Lower leg skin (tissue), 4 donors: ENCODE measurements at regions not wholly inside any gene's neighbourhood (a gene's known extent, or its start where the extent isn't known, plus 50 kb on each side); places are given as distances from the start of the nearest gene placed in this dataset.

Experiments
- DNase-seq, 2 donors: peaks; one replicate each; pipeline ENCODE4 v3.0.0-alpha.2; 2019; ENCODE audit warnings: low spot score in 2 of 2
- H3K4me3 ChIP-seq: fragments of 200-600 bp; sonication (generic); 2 replicates; pipeline ENCODE4 v1.5.1; 2017; ENCODE audit warnings: mild to moderate bottlenecking, low read depth; ENCODE audit not compliant: poor library complexity, severe bottlenecking
- CTCF ChIP-seq, 3 donors: fragments of 450-650 bp; IDR thresholded peaks; one replicate each; pipeline ENCODE4 v1.5.1; 2016; ENCODE audit warnings: antibody characterized with exemption in 3 of 3, mild to moderate bottlenecking in 3 of 3, moderate library complexity in 2 of 3
- POLR2A ChIP-seq, 2 donors: fragments of 450-650 bp; IDR thresholded peaks; one replicate each; pipeline ENCODE4 v1.6.1; 2016 to 2017; ENCODE audit warnings: antibody characterized with exemption in 2 of 2, mild to moderate bottlenecking in 1 of 2, moderate library complexity in 1 of 2
- WGBS, 2 donors: methylation state at CpG; one replicate each; pipeline ENCODE4 v1.1.5; 2018; 5-methylcytosine and 5-hydroxymethylcytosine counted together
- intact Hi-C: fragments of 100-400 bp; cut with DNase I; formaldehyde crosslinking; loops from one replicate; pipeline ENCODE4 v1.15.0; 2023; ENCODE audit warnings: low total_unique reads

- DNase-seq, result no peak
- 71 to 78% methylated on average over 5 of the region's 5 CpGs for WGBS, 2 donors
- TF ChIP-seq POLR2A (IDR thresholded peaks at IDR 0.05) (no peak), CTCF (IDR thresholded peaks at IDR 0.05) (no peak)
- no peak overlapping the region for H3K4me3 ChIP-seq
- intact Hi-C loops, result no loop called here
Observed at GRCh38 chr2:183678908-183679307, 554.7 kb downstream of the NUP35 start.

- intact Hi-C loops, result no loop called here
- TF ChIP-seq CTCF (IDR thresholded peaks at IDR 0.05), result no peak
- no peak for TF ChIP-seq POLR2A (IDR thresholded peaks at IDR 0.05)
- no peak for DNase-seq
- H3K4me3 ChIP-seq, result no peak overlapping the region
- WGBS, 2 donors, result 79 to 83% methylated on average over 2 of the region's 2 CpGs
Observed at GRCh38 chr2:183680573-183680972, 556.3 kb downstream of the NUP35 start.

GRCh38 chr2:183684686-183685085 lies 560.4 kb downstream of the NUP35 start:
- TF ChIP-seq POLR2A (IDR thresholded peaks at IDR 0.05), result no peak
- TF ChIP-seq CTCF (IDR thresholded peaks at IDR 0.05), result no peak
- intact Hi-C loops, result no loop called here
- 87 to 94% methylated on average over 2 of the region's 2 CpGs for WGBS, 2 donors
- no peak for DNase-seq
- H3K4me3 ChIP-seq, result no peak overlapping the region

- intact Hi-C loops, result no loop called here
- 70 to 78% methylated on average over 4 of the region's 4 CpGs for WGBS, 2 donors
Observed at GRCh38 chr2:183696028-183696427, 571.8 kb downstream of the NUP35 start.

GRCh38 chr2:183709829-183710228 lies 585.6 kb downstream of the NUP35 start:
- TF ChIP-seq CTCF (IDR thresholded peaks at IDR 0.05) (no peak), POLR2A (IDR thresholded peaks at IDR 0.05) (no peak)
- intact Hi-C loops, result no loop called here

More at GRCh38 chr2:183696028-183696427, 571.8 kb downstream of the NUP35 start:
- TF ChIP-seq POLR2A (IDR thresholded peaks at IDR 0.05) (no peak), CTCF (IDR thresholded peaks at IDR 0.05) (no peak)
- no peak overlapping the region for H3K4me3 ChIP-seq
- DNase-seq, result no peak

GRCh38 chr2:183718246-183718645 lies 594.0 kb downstream of the NUP35 start:
- TF ChIP-seq POLR2A (IDR thresholded peaks at IDR 0.05), result no peak
- no peak for TF ChIP-seq CTCF (IDR thresholded peaks at IDR 0.05)
- 62 to 78% methylated on average over 3 of the region's 3 CpGs for whole genome bisulfite sequencing, 2 donors
- intact Hi-C loops, result no loop called here
- no peak for DNase-seq
- no peak overlapping the region for H3K4me3 ChIP-seq

More at GRCh38 chr2:183709829-183710228, 585.6 kb downstream of the NUP35 start:
- no peak for DNase-seq
- no peak overlapping the region for H3K4me3 ChIP-seq
- WGBS, 2 donors, result 64 to 79% methylated on average over 1 of the region's 1 CpG
